BJ (cell line): ENCODE measurements at regions not wholly inside any gene's neighbourhood (a gene's known extent, or its start where the extent isn't known, plus 50 kb on each side); places are given as distances from the start of the nearest gene placed in this dataset.

Experiments
- CTCF ChIA-PET: fragments of 350-600 bp; formaldehyde crosslinking; extraction: SDS; loops from one replicate; lab custom pipeline; 2021; ENCODE audit warnings: antibody characterized with exemption, inconsistent platforms; lab: Yijun Ruan, JAX
- POLR2A ChIA-PET: fragments of 300-600 bp; sonication (Branson Sonifier 250); formaldehyde crosslinking; extraction: SDS; loops from one replicate; lab custom pipeline; 2021; ENCODE audit warnings: antibody characterized with exemption; lab: Charles Lee
- DNase-seq: peaks from one replicate; pipeline ENCODE4 v3.0.0-alpha.2; 2011; ENCODE audit warnings: low read depth
- H3K27me3 ChIP-seq: 2 replicates; pipeline ENCODE4 v1.6.0; 2011; ENCODE audit warnings: low read length; ENCODE audit not compliant: control insufficient read depth, insufficient read depth
- H3K36me3 ChIP-seq: 2 replicates; pipeline ENCODE4 v1.5.1; 2011; ENCODE audit warnings: low read length; ENCODE audit not compliant: control insufficient read depth, insufficient read depth
- H3K4me3 ChIP-seq: 2 replicates; pipeline ENCODE4 v1.5.1; 2011; ENCODE audit warnings: low read depth, mild to moderate bottlenecking, control low read depth, low read length
- CTCF ChIP-seq: IDR thresholded peaks from 2 replicates; pipeline ENCODE4 v1.5.1; 2011; ENCODE audit warnings: low read depth, mild to moderate bottlenecking, control low read depth, inconsistent platforms, low read length, moderate library complexity; ENCODE audit not compliant: insufficient read depth

- no peaks in the 10 kb centered on the region for H3K36me3 ChIP-seq
- no peaks in the 10 kb centered on the region for H3K27me3 ChIP-seq
- TF ChIP-seq CTCF, result no peak
- DNase-seq, result no peak
- ChIA-PET CTCF (no interaction called here), POLR2A (no interaction called here)
- no peak overlapping the region for H3K4me3 ChIP-seq
Observed at GRCh38 chr2:34578641-34579040, 979.5 kb upstream of the FAM98A start.

- H3K27me3 ChIP-seq, result no peaks in the 10 kb centered on the region
- CTCF ChIA-PET, result no interaction called here
- POLR2A ChIA-PET, result no interaction called here
- TF ChIP-seq CTCF, result no peak
- H3K36me3 ChIP-seq, result no peaks in the 10 kb centered on the region
- no peak overlapping the region for H3K4me3 ChIP-seq
- no peak for DNase-seq
Observed at GRCh38 chr2:34570266-34570872, 971.3 kb upstream of the FAM98A start.

- ChIA-PET CTCF (no interaction called here), POLR2A (no interaction called here)
- DNase-seq, result no peak
- Histone ChIP-seq H3K27me3 (no peaks in the 10 kb centered on the region), H3K4me3 (no peak overlapping the region), H3K36me3 (no peaks in the 10 kb centered on the region)
- TF ChIP-seq CTCF, result no peak
Observed at GRCh38 chr2:34567128-34567527, 968.0 kb upstream of the FAM98A start.

GRCh38 chr2:34552337-34552736, 953.2 kb upstream of the FAM98A start:
- no peaks in the 10 kb centered on the region for H3K27me3 ChIP-seq
- no peak for DNase-seq
- ChIA-PET CTCF (no interaction called here), POLR2A (no interaction called here)
- TF ChIP-seq CTCF, result no peak
- no peak overlapping the region for H3K4me3 ChIP-seq
- H3K36me3 ChIP-seq, result no peaks in the 10 kb centered on the region

- ChIA-PET POLR2A (no interaction called here), CTCF (no interaction called here)
Observed at GRCh38 chr2:34549710-34550345, 950.7 kb upstream of the FAM98A start.

More at GRCh38 chr2:34549710-34550345, 950.7 kb upstream of the FAM98A start:
- Histone ChIP-seq H3K36me3 (no peaks in the 10 kb centered on the region), H3K27me3 (no peaks in the 10 kb centered on the region), H3K4me3 (no peak overlapping the region)
- TF ChIP-seq CTCF, result no peak
- DNase-seq, result no peak
